ENCODE measurements at regions not wholly inside any gene's neighbourhood (a gene's known extent, or its start where the extent isn't known, plus 50 kb on each side); places are given as distances from the start of the nearest gene placed in this dataset.

DNA sequence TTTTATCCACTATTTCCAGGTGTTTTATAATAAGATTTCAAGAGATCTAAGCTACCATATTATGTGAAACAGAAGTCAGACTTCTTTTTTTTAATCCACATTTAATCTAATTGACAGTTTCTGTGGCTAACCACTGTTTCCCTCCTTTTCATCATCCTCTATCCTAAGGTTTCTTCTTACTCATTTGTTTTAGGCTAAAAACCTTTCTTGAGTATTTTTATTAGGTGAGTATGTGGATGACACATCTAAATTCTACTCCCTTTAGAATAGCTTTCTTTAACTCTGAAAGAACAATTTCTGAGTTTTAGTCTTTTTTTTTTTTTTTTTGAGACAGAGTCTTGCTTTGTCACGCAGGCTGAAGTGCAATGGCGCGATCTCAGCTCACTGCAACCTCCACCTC is 62.7 kb downstream of the NPY start:
- H3K9me3 ChIP-seq (ENCODE audit: low read depth) = no peaks in the 10 kb centered on the region
- 93% methylated on average over 3 of the region's 3 CpGs for WGBS (ENCODE audit: low lambda C conversion rate, missing lambda C conversion rate)
- H4K20me1 ChIP-seq (ENCODE audit: insufficient read depth, poor library complexity, severe bottlenecking) = no peaks in the 10 kb centered on the region
- no peaks in the 10 kb centered on the region for H3K4me1 ChIP-seq (ENCODE audit: insufficient read depth)
- H3K4me2 ChIP-seq = no peak overlapping the region
- H3K27ac ChIP-seq = no peak overlapping the region
- DNase-seq (ENCODE audit: low spot score) = no peak
- H2AFZ ChIP-seq = no peak overlapping the region
- H3K36me3 ChIP-seq (replicated peaks; ENCODE audit: insufficient read depth, low read depth) = no peaks in the 10 kb centered on the region
- no peaks in the 10 kb centered on the region for H3K27me3 ChIP-seq
- no peaks in the 10 kb centered on the region for H3K79me2 ChIP-seq
- H3K4me3 ChIP-seq = no peak overlapping the region
- TF ChIP-seq EZH2 (IDR thresholded peaks at IDR 0.05; ENCODE audit: borderline replicate concordance) (no peak), EZH2phosphoT487 (IDR thresholded peaks at IDR 0.05; ENCODE audit: low read depth, severe bottlenecking, unreplicated experiment) (no peak), CTCF (IDR thresholded peaks at IDR 0.05; ENCODE audit: poor library complexity) (no peak)
- no peaks in the 10 kb centered on the region for H3K9me2 ChIP-seq (replicated peaks; ENCODE audit: insufficient read depth)

GRCh38 chr7:24349339-24349738 is 65.3 kb downstream of the NPY start:
- no peak for DNase-seq (ENCODE audit: low spot score)
- H3K4me1 ChIP-seq (ENCODE audit: insufficient read depth) = no peaks in the 10 kb centered on the region
- no peaks in the 10 kb centered on the region for H3K36me3 ChIP-seq (replicated peaks; ENCODE audit: insufficient read depth, low read depth)
- no peaks in the 10 kb centered on the region for H3K79me2 ChIP-seq
- no peak overlapping the region for H2AFZ ChIP-seq
- H3K27me3 ChIP-seq = no peaks in the 10 kb centered on the region
- 44% methylated on average over 2 of the region's 2 CpGs for WGBS (ENCODE audit: low lambda C conversion rate, missing lambda C conversion rate)
- no peak for TF ChIP-seq CTCF (IDR thresholded peaks at IDR 0.05; ENCODE audit: poor library complexity)
- no peak for TF ChIP-seq EZH2phosphoT487 (IDR thresholded peaks at IDR 0.05; ENCODE audit: low read depth, severe bottlenecking, unreplicated experiment)
- TF ChIP-seq EZH2 (IDR thresholded peaks at IDR 0.05; ENCODE audit: borderline replicate concordance) = no peak
- no peaks in the 10 kb centered on the region for H3K9me2 ChIP-seq (replicated peaks; ENCODE audit: insufficient read depth)
- no peaks in the 10 kb centered on the region for H4K20me1 ChIP-seq (ENCODE audit: insufficient read depth, poor library complexity, severe bottlenecking)
- no peak overlapping the region for H3K4me3 ChIP-seq
- no peaks in the 10 kb centered on the region for H3K9me3 ChIP-seq (ENCODE audit: low read depth)
- H3K4me2 ChIP-seq = no peak overlapping the region
- no peak overlapping the region for H3K27ac ChIP-seq

- WGBS (ENCODE audit: low lambda C conversion rate, missing lambda C conversion rate) = 47% methylated on average over 4 of the region's 4 CpGs
- TF ChIP-seq EZH2phosphoT487 (IDR thresholded peaks at IDR 0.05; ENCODE audit: low read depth, severe bottlenecking, unreplicated experiment) (no peak), EZH2 (IDR thresholded peaks at IDR 0.05; ENCODE audit: borderline replicate concordance) (no peak), CTCF (IDR thresholded peaks at IDR 0.05; ENCODE audit: poor library complexity) (no peak)
Observed at GRCh38 chr7:24354456-24354855, 70.5 kb downstream of the NPY start.

More at GRCh38 chr7:24354456-24354855, 70.5 kb downstream of the NPY start:
- Histone ChIP-seq H3K79me2 (no peaks in the 10 kb centered on the region), H3K27me3 (no peaks in the 10 kb centered on the region), H3K36me3 (replicated peaks; ENCODE audit: insufficient read depth, low read depth) (no peaks in the 10 kb centered on the region), H3K4me2 (no peak overlapping the region), H4K20me1 (ENCODE audit: insufficient read depth, poor library complexity, severe bottlenecking) (no peaks in the 10 kb centered on the region), H3K9me2 (replicated peaks; ENCODE audit: insufficient read depth) (no peaks in the 10 kb centered on the region), H3K27ac (no peak overlapping the region), H3K4me3 (no peak overlapping the region), H2AFZ (no peak overlapping the region), H3K4me1 (ENCODE audit: insufficient read depth) (no peaks in the 10 kb centered on the region), H3K9me3 (ENCODE audit: low read depth) (no peaks in the 10 kb centered on the region)
- no peak for DNase-seq (ENCODE audit: low spot score)

Measured in hepatocyte (in vitro differentiated cells).